Globus pallidus (tissue), 1 donor: ENCODE measurements at regions not wholly inside any gene's neighbourhood (a gene's known extent, or its start where the extent isn't known, plus 50 kb on each side); places are given as distances from the start of the nearest gene placed in this dataset.

Source experiments
- DNase-seq: peaks from one replicate; pipeline ENCODE4 v3.0.0-alpha.2; 2015; ENCODE audit warnings: low spot score

- DNase-seq = no peak
Observed at GRCh38 chr3:8201886-8202285, 299.7 kb upstream of the LMCD1 start.

GRCh38 chr3:8204331-8204730, 297.3 kb upstream of the LMCD1 start:
- DNase-seq = no peak

GRCh38 chr3:8204853-8205650, 296.6 kb upstream of the LMCD1 start:
- no peak for DNase-seq

DNA sequence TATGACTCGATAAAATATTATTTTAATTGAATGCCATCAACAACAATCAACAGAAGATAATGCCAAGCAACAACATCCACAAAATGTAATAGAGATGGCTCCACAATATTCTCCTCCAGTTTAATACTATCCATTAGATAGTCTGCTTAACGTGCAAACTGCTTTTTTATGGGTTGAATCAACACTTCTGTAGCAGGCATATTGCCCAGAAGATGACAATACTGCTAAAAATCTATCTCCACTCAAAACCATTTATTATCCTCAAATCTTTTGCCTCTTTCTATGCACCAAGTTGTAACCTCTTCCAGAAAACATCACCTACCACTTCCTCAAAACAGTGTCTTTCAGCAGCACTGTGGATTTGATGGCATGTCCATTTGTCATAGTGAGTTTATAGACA, 295.7 kb upstream of the LMCD1 start:
- DNase-seq = no peak

- no peak for DNase-seq
Observed at GRCh38 chr3:8206971-8207617, 294.5 kb upstream of the LMCD1 start.

- no peak for DNase-seq
Observed at GRCh38 chr3:8210882-8211341, 290.7 kb upstream of the LMCD1 start.

GRCh38 chr3:8212794-8213193, 288.8 kb upstream of the LMCD1 start:
- no peak for DNase-seq

- no peak for DNase-seq
Observed at GRCh38 chr3:8213286-8213685, 288.3 kb upstream of the LMCD1 start.

DNA sequence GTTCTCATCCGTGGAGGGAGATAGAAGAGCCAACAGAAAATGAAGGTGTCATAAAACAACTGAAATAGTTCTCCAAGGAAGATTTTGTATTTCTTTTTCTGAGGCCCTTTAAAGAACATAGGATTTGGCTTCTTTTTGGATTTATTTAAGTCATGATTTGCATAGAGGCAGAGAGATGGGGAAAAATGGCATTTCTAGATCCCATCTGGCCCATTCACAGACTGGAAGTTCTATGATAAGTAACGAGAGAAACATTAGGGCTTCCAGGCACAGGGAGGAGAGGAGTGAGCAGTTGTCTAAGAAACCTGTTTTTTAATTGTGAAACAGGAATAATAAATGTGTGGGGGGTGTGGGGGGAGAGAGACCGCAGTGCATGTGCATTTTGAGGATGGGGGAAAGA, 285.8 kb upstream of the LMCD1 start:
- DNase-seq = no peak

DNA sequence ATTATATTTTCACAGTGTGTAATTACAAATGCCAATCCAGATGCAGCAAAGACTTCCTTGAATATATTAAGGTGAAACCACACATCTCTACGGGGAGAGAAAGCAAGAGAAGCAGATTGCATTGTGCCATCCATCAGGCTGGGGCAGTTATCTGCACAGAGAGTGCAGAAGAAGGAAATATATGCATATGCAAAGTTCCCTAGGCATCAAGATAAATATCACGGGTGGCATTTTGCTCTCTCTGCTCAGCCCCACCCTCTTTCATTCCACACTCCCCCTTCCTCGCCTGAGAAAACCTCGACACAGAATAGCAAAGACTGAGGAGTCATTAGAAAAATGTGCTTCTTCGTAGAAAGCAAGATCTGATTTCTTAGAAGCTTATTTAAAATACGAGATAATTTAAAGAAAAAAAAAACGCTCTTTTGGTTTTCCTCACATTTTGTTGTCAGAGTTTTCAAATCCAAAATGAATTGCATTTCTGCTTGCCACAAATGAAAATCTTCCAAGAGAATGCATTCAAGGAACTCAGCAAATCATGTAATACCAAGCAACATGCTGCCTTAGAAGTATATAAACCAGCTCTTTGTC, 283.2 kb upstream of the LMCD1 start:
- no peak for DNase-seq

GRCh38 chr3:8220291-8220690, 281.3 kb upstream of the LMCD1 start:
- no peak for DNase-seq

- DNase-seq = no peak
Observed at GRCh38 chr3:8223766-8224165, 277.9 kb upstream of the LMCD1 start.

DNA sequence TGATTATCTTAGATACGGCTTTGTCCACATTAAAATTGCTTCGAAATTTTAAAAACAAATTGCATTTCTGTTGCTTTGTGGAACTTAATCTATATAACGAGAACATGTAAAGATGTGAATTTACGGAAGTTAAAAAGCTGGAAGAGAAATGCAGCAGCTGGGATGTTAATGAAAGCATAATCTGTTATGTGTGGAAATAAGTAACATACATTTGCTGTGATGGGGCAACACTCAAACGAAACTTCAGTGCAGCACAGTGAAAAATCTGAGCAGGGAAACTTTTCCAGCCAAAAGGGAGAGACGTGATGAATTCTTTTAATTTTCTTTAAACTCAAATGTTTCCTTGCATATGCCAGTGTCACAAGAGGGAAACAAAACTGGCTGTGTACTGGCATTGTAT, 276.7 kb upstream of the LMCD1 start:
- no peak for DNase-seq

DNA sequence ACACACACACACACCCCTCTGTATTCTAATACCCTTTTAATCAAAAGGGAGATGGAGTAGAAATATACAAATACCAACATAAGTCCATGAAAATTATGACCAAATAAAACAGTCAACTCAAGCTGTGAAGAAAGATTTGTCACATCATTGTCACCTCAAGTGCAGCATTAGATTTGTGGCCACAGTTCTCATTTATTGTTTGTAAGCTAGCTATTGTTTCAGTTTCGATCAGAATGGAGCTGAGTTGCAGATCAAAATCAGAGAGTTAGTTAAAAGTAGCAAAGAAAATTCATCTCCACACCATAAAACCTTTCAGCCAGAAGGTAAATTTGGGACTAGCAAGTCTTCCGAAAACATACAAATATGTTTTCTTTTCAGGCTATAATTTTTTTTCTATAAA, 267.7 kb upstream of the LMCD1 start:
- DNase-seq = no peak

DNA sequence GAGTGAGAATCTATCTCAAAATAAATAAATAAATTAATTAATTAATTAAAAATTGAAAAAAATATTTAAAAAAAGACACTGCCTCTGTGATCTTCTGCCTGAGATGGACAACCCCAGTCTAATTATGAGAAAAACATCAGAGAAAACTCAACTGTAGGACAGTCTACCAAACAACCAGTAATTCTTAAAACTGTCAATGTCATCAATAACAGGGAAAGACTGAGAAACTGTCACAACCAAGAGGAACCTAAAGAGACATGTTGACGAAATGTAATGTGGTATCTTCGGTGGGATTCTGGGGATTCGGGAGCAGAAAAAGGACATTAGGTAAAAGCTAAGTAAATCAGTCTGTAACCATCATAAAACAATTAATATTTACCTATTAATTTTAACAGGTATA, 265.4 kb upstream of the LMCD1 start:
- no peak for DNase-seq

DNA sequence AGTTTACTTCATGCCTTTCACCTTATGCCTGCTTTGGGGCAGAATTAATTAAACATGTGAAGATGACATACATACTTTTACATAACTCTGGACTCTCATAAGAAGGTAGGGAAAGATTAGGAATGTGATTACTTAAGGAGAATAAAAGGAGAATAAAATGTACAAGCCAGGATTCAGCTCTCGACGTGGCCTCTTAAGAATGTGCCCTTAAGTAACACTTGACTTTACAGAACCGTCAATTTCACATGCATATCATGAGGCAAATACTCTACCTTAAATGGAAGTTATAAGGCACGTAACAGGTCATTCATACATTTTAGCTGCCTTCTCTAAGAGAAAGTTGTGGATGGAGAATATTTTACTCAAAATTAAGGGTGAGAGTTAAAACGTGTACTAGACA, 263.7 kb upstream of the LMCD1 start:
- DNase-seq = no peak

- no peak for DNase-seq
Observed at GRCh38 chr3:8238432-8238831, 263.2 kb upstream of the LMCD1 start.

DNA sequence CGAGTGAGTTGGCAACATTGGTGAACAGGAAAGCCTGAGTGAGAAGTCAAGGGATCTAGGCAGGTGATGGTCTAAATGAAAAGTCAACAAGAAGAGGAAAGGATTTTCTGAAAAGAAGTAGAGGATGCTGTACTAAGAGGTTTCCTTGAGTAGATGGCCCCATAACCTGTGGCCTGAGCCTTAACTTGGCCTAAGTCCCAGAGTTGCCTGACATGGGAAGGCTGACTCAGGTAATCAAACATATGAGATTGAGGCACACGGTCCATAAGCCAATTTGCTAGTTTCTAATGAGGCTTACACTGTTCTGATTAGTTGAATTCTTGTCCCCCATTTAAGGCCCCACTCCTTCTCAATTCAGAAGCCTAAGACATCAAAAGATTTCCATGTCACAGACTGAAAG, 262.5 kb upstream of the LMCD1 start:
- DNase-seq = no peak

DNA sequence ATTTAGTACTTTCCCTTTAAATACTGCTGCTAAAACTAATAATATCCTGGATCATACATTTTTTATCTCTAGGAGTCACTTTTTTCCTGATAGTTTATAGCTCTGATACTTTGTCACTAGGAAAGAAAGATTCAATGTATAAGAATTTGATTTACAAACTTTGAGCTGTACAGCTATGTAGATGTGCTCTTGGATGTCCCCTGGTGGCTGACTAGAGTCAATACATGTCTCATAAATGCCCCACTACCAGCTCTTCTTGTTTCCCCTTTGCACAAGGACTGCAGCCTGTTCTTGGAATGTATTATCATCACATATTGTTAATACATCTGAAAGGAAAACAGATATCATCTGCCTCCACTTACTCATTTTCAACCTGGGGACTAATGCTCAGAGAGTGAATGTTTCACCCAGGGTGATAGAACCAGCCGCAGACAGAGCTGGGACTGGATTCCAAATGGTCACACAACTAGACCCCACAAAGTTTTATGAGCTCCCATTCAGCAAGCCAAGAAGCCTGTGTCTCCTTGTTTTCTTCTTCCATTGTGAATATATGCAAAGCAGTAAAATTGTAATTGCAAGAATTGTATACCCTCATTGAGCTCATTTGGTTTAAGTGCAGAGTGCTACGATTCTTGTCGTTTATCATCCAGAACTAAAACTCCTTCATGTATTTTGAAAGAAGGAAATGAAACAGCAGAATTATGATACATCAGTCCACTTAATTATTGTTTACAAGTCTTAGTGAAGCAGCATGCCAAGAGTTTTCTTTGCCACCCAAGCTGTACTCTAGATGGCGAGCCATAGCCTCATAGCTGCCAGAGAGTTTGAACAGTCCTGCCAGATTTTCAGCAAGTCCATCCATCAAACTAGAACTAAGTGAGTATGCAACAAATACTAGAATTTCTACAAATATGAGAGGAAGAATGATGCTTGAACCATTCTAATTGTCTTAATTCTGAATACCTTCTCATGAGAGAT, 261.6 kb upstream of the LMCD1 start:
- DNase-seq = peak; percentile 42

GRCh38 chr3:8246070-8246469, 255.6 kb upstream of the LMCD1 start:
- DNase-seq = no peak

- no peak for DNase-seq
Observed at GRCh38 chr3:8253201-8253600, 248.4 kb upstream of the LMCD1 start.

DNA sequence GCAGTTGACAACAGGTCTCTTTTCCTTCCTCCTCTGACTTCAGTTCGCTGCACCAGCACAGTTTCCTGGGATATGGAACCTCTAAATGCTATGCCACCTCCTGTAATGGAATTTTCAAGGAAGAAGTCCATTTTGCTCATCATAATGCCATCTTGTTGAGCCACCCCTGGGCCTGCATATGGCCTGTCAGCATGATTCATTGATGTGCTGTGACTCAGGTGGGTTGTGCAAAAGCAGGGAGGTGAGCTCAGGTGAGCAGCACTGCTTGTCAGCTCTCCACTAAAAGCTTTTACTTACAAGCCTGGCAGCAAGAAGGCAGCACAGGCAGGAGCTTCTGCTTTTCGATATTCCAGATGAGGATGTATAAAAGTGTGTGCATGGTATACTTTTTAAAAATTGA, 247.1 kb upstream of the LMCD1 start:
- no peak for DNase-seq
